NCI-H748 (cell line): ENCODE measurements at regions not wholly inside any gene's neighbourhood (a gene's known extent, or its start where the extent isn't known, plus 50 kb on each side); places are given as distances from the start of the nearest gene placed in this dataset.

Source experiments
- DNase-seq: peaks from one replicate; lab custom pipeline; 2025; ENCODE audit not compliant: unreplicated experiment; lab: John Stamatoyannopoulos, UW

DNA sequence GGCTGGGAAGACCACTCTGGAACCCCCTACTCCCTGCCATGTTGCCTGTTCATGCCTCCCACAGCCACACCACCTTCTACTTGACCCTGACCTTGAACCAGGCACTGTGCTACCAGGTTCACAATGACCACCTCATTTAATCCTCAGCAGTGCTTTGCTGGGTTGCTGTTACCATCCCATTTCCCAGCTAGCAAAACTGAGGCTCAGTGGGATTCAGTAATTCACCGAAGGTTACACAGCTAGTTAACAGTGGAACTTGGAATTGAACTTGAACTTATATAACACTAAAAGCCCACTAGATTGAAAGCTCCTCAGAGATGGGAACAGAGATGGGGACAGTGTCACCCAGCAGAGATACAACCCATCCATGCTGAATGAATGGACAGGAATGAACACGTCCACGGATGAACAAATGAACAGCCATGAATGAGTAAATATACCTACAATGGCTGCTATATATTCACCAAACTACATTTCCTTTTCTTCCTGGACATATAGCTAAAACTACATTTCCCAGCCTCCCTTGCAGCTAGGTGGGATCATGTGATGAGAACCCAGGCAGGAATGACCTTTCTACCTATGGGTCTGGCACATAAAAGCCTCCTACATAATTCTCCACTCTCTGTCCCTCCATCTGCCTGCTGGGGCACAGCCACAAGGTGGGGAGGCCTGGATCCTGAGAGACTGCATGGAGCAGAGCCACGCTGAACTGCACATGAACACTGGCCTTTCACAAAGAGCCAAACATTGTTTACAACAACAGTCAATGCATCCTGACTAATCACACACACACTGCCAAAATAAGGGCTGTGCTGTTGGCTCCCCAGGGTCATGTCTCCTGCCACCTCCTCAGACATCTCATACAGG, 94.8 kb downstream of the RMI2 start:
- DNase-seq: no peak

DNA sequence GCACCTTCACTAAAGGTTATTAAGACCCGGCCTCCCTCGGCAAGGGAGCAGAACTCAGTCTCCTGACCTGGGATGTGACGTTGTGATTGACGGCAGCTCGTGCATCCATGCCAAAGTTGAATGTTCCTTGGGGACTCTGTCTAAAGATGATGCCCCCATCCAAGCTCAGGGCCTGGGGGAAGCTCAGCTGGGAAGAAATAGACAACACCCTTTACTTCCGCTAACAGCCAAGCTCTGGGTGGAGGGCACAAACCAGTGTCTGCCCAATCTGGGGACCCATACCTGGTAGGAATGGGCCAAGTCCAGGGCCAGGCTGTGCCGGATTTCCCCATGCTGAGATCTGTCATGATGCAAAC, 95.4 kb downstream of the RMI2 start:
- no peak for DNase-seq

DNA sequence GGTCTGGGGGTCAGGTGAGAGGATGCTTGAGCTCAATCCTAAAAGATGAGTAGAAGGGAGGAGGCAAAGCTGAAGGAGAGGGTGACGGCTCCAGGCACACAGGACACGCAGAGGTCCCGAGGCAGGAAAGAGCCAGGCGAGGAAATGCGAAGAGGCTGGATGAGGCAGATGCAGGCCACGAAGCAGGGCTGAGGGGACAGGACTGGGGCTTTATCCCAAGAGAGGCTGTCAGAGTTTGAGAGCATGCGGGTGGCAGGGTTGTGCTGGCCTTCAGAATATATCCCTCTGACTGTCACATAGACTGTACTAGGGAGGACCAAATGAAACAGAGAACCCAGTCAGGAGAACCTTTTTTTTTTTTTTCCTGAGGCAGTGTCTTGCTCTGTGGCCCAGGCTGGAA, 100.2 kb downstream of the RMI2 start:
- no peak for DNase-seq

DNA sequence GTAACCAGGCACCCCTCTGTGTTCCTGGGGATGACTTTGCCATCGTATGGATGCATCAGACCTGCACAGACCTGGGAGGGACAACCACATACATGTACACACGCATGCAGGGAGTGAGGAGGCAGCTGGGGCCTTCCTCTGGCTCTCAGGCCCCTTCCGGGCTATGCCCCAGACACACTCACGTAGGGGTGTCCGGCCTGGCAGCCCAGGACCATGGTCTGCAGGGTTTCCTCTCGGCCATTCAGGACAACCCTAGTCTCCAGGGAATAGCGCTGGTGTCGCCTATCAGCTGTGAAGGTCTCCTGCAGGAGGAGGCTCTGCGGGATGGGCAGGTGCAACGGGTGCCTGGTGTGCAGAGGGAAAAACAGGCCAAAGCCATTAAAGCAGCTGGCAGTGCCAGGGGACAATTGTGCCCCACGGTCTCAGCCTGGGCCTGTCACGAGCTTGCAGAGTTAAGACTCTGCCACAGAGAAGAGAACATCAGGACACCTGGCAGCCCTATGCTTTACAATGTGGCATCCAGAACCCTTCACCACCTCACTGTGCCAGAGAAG, 101.4 kb downstream of the RMI2 start:
- no peak for DNase-seq

DNA sequence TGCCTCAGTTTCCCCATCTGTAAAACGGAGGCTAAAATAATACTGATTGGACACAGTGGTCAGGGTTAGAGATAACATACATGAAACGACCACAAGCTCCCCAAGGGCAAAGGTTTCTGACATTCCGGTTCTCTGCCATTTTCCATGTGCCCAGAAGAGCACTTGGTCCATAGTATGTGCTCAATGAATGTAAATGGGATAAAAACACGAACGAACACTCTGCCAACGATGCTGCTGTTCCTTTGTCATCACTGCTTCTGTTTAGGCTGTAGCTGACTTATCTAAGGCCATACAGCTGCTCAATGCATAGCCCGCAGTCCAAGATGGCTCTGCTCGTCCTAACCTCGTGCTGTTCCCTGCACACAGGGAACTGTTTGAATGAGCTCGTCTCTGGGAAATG, 102.0 kb downstream of the RMI2 start:
- DNase-seq: no peak

DNA sequence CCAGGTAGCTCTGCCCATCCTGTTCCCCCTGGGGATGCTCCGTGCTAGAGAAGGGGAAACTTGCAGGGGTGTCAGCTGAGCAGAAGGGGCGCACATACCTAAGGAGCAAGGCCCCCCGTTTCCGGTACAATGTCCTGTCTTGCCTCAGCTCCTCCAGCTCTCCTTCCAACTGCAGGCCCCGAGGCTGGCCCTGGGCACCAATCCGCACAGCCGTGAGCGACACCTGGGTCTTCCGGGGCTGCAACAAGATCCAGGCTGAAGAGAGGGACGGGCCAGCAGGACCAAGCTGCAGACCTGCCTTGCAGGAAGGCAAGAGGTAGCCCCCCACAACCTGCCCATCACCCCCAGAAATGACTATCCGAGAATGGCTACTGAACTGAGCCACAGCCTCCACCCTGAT, 102.6 kb downstream of the RMI2 start:
- no peak for DNase-seq

DNA sequence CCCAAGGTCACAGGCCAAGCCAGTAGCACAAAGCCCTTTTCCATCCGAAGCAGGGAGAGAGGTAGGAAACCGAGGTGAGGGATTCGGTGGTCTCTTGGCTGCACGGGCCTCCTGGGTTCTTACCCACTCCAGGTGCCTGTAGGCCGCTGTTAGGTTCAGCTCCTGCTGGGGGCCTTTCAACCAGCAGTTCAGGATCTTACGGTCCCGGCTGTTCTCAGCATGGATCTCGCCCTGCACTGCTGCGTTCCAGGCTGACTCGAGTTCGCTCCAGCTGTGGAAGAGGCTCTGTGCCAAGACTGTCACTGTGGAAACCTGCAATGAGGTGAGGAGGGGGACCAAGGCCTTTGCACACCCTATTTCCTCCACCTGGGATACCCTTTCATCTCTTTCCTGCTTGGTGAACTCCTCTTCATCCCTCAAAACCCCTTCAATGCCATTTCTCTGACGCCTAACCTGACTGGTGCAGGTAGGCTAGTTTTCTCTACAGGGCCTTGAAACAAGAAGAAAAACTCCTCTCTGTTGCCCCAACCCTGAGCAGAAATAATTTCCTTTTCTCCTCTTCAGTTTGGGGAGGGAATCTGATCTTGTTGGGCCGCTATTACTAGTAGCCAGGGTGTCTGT, 103.6 kb downstream of the RMI2 start:
- no peak for DNase-seq

DNA sequence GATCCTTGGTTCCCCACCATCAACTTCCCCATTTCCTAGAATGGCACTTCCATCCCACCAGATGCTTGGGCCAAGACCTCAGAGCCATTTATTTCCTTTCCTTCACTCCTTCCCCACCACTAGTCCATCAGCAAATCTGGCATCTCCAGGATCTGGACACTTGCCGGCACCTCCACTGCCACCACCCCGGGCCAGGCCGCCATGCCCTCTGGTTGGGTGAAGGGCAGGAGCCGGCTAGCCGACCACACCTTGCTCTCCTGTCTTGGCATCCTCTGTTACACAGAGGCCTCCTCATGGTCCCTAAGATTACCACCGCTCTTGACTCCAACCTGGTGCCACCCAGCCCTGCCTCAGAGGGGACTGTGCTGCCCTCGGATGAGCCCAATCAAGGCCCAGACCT, 104.5 kb downstream of the RMI2 start:
- DNase-seq: no peak

DNA sequence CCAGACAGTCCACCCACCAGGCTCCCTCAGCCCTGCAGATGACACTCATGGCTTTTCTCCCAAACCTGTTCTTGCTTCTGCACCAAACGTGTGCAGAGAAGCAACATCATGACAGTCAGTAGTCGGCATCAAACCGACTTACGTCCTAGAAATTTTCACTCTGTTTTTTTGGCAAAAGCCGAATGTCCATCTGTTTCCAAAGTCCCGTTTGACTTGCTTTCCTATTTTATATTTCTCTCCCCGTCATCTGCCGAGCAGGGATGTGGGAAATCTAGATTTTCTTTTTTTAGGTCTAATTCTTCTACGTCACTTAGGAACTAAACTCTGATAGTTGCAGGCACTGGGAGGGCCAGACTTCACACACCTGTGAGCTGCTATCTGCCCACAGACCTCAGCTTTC, 104.9 kb downstream of the RMI2 start:
- no peak for DNase-seq

DNA sequence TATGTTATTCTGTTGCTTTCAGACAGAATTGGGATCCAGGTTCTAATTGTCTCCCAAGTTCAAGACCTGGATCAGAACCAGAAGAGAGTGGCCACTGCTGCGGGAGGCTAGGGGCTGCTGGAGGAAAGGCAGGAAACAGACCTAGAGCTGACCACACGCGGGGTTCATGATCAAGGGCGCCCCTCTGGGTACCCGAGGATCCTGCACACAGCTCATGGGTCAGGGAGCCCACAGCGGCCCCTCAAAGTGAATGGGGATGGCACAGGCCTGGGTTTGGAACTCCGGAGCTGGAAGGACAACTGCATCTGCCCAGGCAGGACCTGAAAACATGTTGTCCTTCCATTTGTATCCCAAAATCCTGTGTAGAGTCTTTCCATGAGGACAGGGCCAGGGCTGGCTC, 107.0 kb downstream of the RMI2 start:
- DNase-seq: no peak

DNA sequence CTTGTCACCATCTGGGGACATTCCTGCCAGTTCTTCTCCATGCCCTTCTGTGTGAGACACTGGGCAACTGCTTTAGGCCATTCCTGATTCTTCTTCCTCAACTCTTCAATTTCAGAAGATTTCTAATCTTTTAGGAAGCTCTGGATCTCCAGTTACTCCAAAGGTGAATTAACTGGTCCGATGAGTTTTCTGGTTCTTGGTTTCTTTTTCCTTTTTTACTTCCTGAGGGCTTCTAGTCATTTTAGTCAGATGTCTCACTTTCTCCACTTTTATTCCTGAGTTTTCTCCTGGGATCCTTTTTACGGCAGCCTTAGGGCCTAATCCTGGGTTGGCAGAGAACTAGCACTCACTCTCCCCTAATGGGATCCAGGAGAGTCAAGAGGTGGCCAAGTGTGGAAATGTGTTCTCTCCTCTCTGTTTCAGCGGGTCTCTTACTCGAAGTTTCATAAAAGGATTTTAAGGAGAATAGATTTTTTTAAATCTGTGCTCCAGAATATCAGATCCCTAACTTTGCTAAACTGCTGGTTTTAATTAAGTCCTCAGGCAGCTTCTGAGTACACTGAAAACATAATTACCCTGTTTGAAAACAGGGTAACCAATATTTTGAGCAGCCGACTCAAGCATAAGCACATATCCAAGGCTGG, 107.6 kb downstream of the RMI2 start:
- DNase-seq: no peak

DNA sequence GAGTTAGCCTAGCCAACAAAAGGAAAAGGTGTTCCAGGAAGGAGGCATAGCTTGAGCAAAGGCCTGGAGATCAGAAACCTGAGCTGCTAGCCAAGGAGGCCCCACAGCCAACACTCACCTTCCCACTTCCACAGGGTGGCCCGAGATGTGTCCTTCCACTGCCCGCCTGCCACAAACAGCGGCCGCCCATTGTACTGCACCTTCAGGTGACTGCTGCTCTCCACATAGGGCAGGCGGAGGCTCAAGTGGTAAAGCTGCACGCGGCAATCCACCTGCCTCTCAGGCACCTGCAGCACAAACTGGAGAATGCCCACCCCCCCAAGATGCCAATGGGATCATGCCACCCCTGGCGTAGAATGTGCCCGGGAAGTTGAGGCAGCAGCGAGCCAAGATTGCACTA, 111.5 kb downstream of the RMI2 start:
- DNase-seq: no peak

DNA sequence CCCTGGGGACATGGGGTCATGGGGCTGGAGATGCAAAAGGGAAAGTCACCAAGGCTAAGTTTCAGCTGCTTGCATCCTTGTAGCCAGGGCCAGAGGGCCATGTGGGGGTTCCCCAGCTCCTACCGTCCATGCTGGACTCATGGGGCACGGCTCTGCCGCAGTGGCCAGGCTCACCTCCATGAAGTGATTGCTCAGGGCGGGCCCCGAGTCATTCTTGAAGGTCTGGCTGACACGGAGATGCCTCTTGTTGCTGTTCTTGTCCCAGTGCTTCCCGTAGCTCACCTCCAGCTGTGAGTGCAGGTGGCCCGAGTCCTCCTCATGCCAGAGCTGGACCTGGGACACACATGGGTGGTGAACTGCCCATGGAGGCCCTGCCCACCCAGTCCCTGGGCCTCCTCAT, 114.5 kb downstream of the RMI2 start:
- DNase-seq: no peak

DNA sequence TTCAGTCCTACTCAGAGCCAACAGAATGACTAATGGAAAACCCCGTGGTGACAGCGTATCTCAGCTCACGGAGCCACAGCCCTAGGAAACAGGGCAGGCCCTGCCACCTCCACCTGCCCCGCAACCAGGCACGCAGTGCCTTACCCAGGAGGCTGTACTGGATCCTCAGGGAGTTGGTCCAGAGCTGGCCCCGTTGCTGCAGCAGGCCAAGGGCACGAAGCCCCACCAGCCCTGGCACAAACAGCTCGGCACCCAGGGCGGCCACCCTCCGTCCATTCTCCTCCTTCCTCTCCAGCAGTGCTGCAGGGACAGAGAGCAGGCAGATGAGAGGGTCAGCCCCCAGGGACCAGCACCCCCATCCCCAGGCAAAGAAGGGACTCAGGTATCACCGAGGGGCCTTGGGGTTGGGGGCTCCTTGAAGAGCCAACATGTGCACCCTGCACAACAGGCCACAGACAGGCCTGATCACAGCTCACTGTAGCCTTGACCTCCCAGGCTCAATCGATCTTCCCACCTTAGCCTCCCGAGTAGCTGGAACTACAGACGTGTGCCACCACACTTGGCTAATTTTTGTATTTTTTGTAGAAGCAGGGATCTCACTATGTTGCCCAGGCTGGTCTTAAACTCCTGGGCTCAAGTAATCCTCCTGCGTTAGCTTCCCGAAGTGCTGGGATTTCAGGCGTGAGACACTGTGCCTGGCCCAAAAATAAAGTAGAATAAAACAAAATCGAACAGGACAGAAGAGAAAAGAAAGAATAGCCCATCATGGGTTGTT, 115.7 kb downstream of the RMI2 start:
- no peak for DNase-seq

DNA sequence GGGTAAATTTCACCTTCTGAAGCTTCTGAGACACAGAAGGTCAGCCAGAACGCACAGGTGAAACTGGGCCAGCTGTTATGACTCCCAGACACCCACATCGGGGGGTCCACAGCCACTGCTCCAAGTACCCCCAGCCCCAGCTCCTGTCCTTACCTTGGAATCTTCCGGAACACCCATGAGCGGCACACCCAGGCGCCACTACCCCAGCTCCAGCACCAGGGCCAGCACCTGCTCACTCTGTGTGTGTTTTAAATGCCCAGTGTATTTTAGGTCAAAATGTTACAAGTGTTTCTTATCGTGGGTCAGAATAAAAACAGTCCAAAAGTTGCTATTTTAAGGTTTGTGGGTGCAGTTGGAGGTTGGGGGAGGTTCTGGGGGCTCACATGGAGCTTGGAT, 116.3 kb downstream of the RMI2 start:
- DNase-seq: no peak

DNA sequence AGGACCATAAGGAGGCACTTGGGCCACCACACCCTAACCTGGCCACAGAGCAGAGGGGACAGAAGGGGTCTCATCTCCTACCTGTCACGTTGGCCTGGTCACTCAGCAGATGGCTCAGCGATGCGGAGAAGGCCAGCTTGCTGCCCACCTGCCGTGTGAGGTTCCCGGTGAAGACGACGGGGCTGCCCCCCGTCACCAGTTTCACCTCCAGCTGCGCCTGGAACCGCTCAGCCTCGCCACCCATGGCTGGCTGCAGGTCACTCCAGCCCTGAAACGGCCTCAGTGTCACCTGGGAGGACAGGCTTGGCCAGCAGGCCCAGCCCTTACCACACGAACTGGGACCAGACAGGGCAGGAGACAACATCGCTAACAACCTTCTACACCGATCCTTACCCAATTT, 116.8 kb downstream of the RMI2 start:
- no peak for DNase-seq

DNA sequence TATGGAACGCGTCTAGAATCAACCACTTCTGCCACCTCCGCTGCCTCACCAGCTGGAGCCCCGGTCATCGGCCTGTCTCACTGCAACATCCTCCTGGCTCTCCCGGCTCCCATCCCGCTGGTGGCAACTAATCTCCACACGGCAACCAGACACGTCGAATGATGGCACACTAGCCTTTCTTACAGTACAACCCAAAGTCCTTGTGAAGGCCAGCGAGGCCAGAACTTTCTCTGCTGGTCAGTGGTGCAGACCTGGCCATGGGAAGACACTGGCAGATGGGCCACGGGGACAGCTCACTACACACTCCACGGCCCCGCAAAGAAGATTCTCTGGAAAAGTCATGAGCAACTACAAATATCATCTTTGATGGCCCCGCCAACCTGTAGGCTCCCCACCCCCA, 117.6 kb downstream of the RMI2 start:
- DNase-seq: no peak

DNA sequence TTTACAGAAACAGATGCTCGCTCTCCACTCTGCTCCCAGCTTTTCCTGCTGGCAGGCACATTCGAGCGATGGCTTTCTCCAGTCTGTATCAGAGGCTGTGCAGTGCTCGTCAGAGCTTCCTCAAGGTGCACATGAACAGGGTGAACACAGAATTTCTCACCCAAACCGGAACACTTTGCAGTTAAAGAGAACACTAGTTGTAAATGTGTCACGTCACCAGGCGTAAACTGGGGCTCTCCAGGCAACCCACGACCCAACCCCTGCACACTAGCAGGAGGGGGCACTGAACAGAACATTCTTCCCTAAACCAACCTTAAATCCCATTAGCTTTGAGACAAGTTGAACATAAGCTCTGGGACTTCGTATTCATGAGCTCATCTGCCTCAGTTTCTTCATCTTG, 119.0 kb downstream of the RMI2 start:
- DNase-seq: no peak

DNA sequence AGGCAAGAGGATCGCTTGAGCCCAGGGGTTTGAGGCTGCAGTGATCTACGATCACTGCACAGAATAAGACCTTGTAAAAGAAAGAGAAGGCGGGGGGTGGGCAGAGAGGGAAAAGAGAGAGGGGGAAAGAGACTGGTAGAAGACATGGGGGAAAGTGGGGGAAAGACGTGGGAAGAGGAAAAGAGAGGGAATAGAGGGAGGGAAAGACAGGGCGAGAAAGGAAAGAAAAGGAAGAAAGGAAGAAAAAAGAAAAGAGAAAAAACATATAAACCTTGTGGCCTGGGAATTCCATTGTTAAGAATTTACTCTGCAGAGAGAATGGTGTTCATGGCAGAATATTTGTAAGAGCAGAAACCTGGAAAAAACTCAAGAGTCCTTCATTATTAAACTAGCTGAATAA, 120.4 kb downstream of the RMI2 start:
- no peak for DNase-seq

DNA sequence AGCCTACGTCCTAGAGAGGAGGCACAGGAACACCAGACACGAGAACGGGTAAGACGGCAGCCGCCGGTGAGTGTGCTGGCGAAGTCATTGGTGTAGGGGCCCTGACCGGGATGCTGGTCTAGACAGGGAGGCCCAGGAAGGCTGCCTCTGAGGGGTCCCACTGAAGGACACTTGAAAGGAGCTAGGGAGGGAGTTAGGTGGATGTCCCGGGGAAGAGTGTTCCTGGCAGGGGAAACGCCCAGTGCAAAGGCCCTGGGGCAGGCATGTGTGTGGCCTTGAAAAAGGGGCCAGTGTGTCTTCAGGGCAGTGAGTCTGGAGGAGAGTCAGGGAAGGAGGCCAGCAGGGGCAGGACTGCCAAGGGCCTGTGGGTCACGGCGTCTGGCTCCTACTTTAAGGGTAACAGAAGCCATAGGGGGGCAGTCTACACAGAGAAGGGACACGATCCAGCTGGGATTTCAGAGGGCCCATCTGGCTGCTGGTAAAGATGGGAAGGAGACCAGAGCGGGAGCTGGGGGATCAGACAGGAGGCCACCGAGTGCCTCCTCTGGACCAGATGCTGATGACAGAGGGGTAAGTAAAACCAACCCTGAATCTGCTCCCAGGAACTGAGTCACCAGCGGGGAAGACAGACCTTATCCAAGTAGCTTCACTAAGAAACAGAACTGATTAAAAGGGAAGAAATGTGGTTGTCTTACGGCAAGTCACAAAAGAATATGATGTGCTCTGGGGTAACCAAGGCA, 115.9 kb downstream of the LITAF start:
- no peak for DNase-seq

DNA sequence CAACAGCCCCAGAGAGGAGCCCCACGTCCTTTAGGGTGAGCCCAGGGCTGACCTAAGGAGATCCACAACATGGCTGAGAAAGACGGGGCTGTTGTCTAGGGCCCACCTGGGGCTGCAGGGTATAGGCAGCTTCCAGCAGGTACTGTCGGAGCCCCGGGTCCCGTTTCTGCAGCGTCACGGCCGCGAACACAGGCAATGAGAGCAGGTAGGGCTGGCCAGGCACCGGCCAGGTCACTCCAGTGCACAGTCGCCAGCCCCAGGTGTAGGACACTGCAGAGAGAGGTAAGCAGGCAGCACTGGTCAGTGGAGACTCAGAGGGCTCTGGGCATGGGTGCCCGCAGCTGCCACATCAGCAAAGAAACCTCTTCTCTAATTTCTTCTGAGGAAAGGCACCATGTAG, 115.2 kb downstream of the LITAF start:
- no peak for DNase-seq
